ENCODE measurements at regions not wholly inside any gene's neighbourhood (a gene's known extent, or its start where the extent isn't known, plus 50 kb on each side); places are given as distances from the start of the nearest gene placed in this dataset.

DNA sequence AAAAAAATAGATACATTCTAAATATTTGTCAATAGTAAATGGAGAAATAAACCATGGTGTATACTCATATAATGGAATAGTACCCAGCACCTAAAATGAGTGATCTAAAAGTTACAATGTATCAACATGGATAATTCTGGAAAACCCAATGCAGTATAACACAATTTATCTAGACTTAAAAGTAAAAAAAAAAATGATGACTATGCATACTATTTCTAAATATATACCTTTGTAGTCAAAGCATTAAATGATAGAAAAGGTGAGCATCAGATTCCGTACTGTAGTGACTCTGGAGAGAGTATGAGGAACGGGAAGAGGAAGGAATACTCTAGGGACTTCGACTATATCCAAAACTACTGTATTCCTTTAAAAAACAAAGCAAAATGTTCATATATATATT is 115.2 kb upstream of the CDCA7L start (continued):
- TF ChIP-seq, protein P1, sequence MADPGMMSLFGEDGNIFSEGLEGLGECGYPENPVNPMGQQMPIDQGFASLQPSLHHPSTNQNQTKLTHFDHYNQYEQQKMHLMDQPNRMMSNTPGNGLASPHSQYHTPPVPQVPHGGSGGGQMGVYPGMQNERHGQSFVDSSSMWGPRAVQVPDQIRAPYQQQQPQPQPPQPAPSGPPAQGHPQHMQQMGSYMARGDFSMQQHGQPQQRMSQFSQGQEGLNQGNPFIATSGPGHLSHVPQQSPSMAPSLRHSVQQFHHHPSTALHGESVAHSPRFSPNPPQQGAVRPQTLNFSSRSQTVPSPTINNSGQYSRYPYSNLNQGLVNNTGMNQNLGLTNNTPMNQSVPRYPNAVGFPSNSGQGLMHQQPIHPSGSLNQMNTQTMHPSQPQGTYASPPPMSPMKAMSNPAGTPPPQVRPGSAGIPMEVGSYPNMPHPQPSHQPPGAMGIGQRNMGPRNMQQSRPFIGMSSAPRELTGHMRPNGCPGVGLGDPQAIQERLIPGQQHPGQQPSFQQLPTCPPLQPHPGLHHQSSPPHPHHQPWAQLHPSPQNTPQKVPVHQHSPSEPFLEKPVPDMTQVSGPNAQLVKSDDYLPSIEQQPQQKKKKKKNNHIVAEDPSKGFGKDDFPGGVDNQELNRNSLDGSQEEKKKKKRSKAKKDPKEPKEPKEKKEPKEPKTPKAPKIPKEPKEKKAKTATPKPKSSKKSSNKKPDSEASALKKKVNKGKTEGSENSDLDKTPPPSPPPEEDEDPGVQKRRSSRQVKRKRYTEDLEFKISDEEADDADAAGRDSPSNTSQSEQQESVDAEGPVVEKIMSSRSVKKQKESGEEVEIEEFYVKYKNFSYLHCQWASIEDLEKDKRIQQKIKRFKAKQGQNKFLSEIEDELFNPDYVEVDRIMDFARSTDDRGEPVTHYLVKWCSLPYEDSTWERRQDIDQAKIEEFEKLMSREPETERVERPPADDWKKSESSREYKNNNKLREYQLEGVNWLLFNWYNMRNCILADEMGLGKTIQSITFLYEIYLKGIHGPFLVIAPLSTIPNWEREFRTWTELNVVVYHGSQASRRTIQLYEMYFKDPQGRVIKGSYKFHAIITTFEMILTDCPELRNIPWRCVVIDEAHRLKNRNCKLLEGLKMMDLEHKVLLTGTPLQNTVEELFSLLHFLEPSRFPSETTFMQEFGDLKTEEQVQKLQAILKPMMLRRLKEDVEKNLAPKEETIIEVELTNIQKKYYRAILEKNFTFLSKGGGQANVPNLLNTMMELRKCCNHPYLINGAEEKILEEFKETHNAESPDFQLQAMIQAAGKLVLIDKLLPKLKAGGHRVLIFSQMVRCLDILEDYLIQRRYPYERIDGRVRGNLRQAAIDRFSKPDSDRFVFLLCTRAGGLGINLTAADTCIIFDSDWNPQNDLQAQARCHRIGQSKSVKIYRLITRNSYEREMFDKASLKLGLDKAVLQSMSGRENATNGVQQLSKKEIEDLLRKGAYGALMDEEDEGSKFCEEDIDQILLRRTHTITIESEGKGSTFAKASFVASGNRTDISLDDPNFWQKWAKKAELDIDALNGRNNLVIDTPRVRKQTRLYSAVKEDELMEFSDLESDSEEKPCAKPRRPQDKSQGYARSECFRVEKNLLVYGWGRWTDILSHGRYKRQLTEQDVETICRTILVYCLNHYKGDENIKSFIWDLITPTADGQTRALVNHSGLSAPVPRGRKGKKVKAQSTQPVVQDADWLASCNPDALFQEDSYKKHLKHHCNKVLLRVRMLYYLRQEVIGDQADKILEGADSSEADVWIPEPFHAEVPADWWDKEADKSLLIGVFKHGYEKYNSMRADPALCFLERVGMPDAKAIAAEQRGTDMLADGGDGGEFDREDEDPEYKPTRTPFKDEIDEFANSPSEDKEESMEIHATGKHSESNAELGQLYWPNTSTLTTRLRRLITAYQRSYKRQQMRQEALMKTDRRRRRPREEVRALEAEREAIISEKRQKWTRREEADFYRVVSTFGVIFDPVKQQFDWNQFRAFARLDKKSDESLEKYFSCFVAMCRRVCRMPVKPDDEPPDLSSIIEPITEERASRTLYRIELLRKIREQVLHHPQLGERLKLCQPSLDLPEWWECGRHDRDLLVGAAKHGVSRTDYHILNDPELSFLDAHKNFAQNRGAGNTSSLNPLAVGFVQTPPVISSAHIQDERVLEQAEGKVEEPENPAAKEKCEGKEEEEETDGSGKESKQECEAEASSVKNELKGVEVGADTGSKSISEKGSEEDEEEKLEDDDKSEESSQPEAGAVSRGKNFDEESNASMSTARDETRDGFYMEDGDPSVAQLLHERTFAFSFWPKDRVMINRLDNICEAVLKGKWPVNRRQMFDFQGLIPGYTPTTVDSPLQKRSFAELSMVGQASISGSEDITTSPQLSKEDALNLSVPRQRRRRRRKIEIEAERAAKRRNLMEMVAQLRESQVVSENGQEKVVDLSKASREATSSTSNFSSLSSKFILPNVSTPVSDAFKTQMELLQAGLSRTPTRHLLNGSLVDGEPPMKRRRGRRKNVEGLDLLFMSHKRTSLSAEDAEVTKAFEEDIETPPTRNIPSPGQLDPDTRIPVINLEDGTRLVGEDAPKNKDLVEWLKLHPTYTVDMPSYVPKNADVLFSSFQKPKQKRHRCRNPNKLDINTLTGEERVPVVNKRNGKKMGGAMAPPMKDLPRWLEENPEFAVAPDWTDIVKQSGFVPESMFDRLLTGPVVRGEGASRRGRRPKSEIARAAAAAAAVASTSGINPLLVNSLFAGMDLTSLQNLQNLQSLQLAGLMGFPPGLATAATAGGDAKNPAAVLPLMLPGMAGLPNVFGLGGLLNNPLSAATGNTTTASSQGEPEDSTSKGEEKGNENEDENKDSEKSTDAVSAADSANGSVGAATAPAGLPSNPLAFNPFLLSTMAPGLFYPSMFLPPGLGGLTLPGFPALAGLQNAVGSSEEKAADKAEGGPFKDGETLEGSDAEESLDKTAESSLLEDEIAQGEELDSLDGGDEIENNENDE (IDR thresholded peaks at IDR 0.05; ENCODE audit: insufficient replicate concordance, low read length), result no peak

Measured in H1 (cell line).